ENCODE measurements at regions not wholly inside any gene's neighbourhood (a gene's known extent, or its start where the extent isn't known, plus 50 kb on each side); places are given as distances from the start of the nearest gene placed in this dataset.

DNA sequence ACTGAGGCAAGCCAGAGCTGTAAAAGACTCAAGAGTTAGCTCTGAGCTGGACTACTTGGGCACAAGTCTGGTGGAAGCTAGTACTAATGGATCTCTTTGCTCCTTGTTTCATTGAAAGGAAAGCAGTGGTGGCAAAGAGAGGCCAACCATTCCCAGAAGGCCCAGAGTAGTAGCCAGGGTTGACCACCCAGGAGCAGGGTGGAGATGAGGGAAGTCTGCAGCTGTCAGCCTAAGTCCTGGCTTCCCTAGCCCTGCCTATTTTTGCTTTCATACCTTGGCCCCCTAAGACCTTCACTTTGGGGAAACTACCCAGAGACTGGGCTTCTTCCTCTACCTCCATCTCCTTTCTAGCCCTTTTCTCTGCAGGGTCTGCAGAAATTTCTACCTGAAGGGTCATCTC, 155.0 kb upstream of the NCAM1 start:
- ChIA-PET POLR2A (no interaction called here), CTCF (no interaction called here)
- Histone ChIP-seq H3K27me3 (ENCODE audit: control insufficient read depth in 2 of 2, insufficient read depth in 2 of 2, low read length in 2 of 2) (no peaks in the 10 kb centered on the region), H3K4me1 (ENCODE audit: control insufficient read depth, extremely low read depth, insufficient read depth, low read length) (no peaks in the 10 kb centered on the region), H3K9ac (replicated peaks; ENCODE audit: extremely low read depth, insufficient read depth, low read length) (no peak overlapping the region), H3K79me2 (ENCODE audit: control insufficient read depth, insufficient read depth, low read length) (no peaks in the 10 kb centered on the region), H3K27ac (ENCODE audit: insufficient read depth, low read depth, low read length) (no peak overlapping the region), H3K4me3 (replicated peaks in 1 of 3; ENCODE audit: insufficient read depth in 1 of 3, low read depth in 1 of 3, low read length in 3 of 3) (no peak overlapping the region), H3K9me1 (replicated peaks; ENCODE audit: control insufficient read depth, extremely low read depth, insufficient read depth, low read length) (no peaks in the 10 kb centered on the region), H2AFZ (ENCODE audit: low read depth, low read length) (no peak overlapping the region), H4K20me1 (replicated peaks; ENCODE audit: control insufficient read depth, extremely low read depth, insufficient read depth, low read length) (no peaks in the 10 kb centered on the region), H3K36me3 (ENCODE audit: control insufficient read depth in 2 of 2, extremely low read depth in 1 of 2, insufficient read depth in 2 of 2, low read length in 2 of 2) (no peaks in the 10 kb centered on the region), H3K9me3 (replicated peaks; ENCODE audit: control insufficient read depth, insufficient read depth, low read length) (no peaks in the 10 kb centered on the region), H3K4me2 (ENCODE audit: insufficient read depth, low read length) (no peak overlapping the region)
- BruUV-seq (replicated peaks), result no TSS peak
- no peak for DNase-seq (ENCODE audit: low read depth, low spot score)
- intact Hi-C loops (cut with micrococcal nuclease), result no loop called here
- dilution Hi-C loops (cut with MboI; ENCODE audit: extremely low pct_ligation_motif_present, low sequenced_read_pairs), result no loop called here
- FAIRE-seq, result no peak
- TF ChIP-seq, protein P1, sequence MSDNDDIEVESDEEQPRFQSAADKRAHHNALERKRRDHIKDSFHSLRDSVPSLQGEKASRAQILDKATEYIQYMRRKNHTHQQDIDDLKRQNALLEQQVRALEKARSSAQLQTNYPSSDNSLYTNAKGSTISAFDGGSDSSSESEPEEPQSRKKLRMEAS (IDR thresholded peaks at IDR 0.05; ENCODE audit: insufficient read depth, insufficient read length), result no peak
- no peak for TF ChIP-seq EZH2 (IDR thresholded peaks at IDR 0.05; ENCODE audit: borderline replicate concordance, low read depth, low read length, severe bottlenecking)
- no peak for TF ChIP-seq POLR2AphosphoS5 (IDR thresholded peaks at IDR 0.05; ENCODE audit: insufficient read depth, low read depth, low read length)
- no peak for TF ChIP-seq POLR2A (IDR thresholded peaks at IDR 0.05; ENCODE audit: low read depth, low read length)
- TF ChIP-seq FOS (IDR thresholded peaks at IDR 0.05; ENCODE audit: borderline replicate concordance, insufficient read depth, low read length), result no peak
- no peak for TF ChIP-seq MYC (IDR thresholded peaks at IDR 0.05; ENCODE audit: low read depth, low read length)
- no peak for TF ChIP-seq GATA2 (IDR thresholded peaks at IDR 0.05; ENCODE audit: insufficient read depth, insufficient read length, low read depth, low read length)
- TF ChIP-seq JUN (IDR thresholded peaks at IDR 0.05; ENCODE audit: borderline replicate concordance, insufficient read depth, insufficient read length, low read depth), result no peak
- TF ChIP-seq, protein P2, sequence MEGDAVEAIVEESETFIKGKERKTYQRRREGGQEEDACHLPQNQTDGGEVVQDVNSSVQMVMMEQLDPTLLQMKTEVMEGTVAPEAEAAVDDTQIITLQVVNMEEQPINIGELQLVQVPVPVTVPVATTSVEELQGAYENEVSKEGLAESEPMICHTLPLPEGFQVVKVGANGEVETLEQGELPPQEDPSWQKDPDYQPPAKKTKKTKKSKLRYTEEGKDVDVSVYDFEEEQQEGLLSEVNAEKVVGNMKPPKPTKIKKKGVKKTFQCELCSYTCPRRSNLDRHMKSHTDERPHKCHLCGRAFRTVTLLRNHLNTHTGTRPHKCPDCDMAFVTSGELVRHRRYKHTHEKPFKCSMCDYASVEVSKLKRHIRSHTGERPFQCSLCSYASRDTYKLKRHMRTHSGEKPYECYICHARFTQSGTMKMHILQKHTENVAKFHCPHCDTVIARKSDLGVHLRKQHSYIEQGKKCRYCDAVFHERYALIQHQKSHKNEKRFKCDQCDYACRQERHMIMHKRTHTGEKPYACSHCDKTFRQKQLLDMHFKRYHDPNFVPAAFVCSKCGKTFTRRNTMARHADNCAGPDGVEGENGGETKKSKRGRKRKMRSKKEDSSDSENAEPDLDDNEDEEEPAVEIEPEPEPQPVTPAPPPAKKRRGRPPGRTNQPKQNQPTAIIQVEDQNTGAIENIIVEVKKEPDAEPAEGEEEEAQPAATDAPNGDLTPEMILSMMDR (IDR thresholded peaks at IDR 0.05; ENCODE audit: extremely low read depth in 1 of 2, insufficient read depth in 1 of 2, low read depth in 1 of 2, low read length in 2 of 2), result no peak
